CD4-positive, alpha-beta T cell treated with Interferon alpha-2 for 1 hour (primary cell): ENCODE measurements at regions not wholly inside any gene's neighbourhood (a gene's known extent, or its start where the extent isn't known, plus 50 kb on each side); places are given as distances from the start of the nearest gene placed in this dataset.

ENCODE experiments used
- DNase-seq, 2 donors: peaks; one replicate each; pipeline ENCODE4 v3.0.0-alpha.2; 2020 to 2022

DNA sequence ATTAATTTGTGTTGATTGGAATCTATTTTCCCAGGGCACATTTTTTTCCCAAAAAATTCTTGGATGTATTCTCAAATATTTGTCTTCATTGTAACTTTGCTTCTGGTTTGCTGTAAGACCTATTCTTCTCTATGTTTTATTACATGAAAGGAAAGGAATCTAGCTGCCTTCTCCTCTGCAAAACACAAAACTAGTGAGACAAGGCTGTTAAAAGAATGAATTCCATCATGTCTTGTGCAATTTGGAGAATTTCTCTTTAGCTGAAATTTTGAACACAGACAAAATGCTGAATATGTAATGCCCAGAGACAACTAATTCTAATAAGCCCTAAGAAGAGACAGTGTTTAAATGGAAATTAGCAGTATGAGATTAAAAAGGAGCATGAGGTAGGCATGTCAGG lies 275.9 kb downstream of the CDH20 start:
- DNase-seq: no peak

DNA sequence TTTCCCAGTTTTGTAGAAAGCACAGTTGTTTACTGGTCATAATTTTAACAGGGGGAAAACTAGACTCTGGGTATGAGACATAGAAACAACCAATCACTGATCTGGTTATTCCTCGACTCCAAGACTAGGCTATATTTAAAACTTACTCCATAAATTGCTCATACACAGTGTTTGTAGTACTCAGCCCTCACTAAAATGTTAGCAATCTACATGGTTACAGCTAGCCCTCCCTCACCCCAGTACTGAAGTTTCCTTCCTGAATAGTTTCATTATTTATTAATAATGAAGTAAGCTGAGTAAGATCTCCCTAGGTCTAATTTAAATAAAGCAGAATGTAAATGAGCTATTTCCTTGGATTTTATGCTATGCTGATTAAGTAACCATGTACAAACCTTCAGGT lies 275.1 kb downstream of the CDH20 start:
- DNase-seq: no peak

- DNase-seq: no peak
Measured at GRCh38 chr18:61607867-61608266, 274.6 kb downstream of the CDH20 start.

GRCh38 chr18:61606759-61607158 lies 273.5 kb downstream of the CDH20 start:
- DNase-seq: no peak

GRCh38 chr18:61606068-61606660 lies 272.9 kb downstream of the CDH20 start:
- no peak for DNase-seq

DNA sequence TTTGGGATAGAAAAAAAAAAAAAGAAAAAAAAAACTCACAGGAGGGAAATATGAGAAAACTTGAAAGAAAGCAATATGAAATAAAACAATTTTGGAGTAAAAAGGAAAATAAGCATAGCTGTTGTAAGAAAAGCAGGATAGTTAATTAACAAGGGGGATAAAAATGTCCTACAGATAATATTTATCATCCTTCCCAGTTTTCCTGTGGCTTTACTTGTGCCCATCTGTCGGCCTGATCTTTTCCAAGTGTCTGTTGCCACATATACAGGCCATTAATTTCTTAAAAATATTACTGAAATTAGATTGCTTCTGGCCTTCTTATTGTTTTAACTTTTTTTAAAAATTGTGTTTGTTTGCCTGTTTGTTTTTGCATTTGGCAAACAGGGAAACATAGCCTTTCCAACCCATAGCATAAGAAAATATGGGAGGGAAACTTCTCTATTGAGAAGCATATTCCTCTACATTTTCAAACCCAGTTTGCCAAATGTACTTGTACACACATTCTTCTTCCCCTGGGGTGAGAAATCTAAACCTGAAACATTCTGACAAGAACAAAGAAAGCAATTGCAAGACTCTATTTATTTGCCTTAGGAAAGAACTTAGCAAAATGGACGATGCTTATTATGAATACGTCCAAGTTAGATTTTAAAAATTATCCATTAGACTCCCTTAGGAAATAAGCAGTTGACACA lies 272.3 kb downstream of the CDH20 start:
- no peak for DNase-seq
